K562 (cell line): ENCODE measurements at regions not wholly inside any gene's neighbourhood (a gene's known extent, or its start where the extent isn't known, plus 50 kb on each side); places are given as distances from the start of the nearest gene placed in this dataset.

ENCODE experiments used
- ATAC-seq: fragments of 200-7000 bp; cut with Tn5 transposase; 3 replicates; pipeline ENCODE4 v1.9.1; 2020; ENCODE audit warnings: moderate library complexity
- BruUV-seq: library from RNA; stranded (reverse); fragments of 400-500 nt; replicated peaks from 2 replicates; lab custom pipeline; 2021; lab: Mats Ljungman, UMichigan
- CTCF ChIA-PET: fragments of 300-600 bp; formaldehyde crosslinking; extraction: SDS; loops from one replicate; lab custom pipeline; 2021; ENCODE audit warnings: low intra/inter-chr PET ratio; lab: Yijun Ruan, JAX
- POLR2A ChIA-PET: fragments of 300-600, 350-650 bp; sonication (Branson Sonifier 250); formaldehyde crosslinking; extraction: SDS; loops from one replicate; lab custom pipeline; 2021; ENCODE audit warnings: antibody characterized with exemption, inconsistent platforms; lab: Yijun Ruan, JAX
- DNase-seq, 4 experiments: peaks; one replicate each; pipeline versions ENCODE4 v3.0.0 to v3.0.0-alpha.2; 2011 to 2018; ENCODE audit warnings: low spot score in 3 of 4, mixed read lengths in 3 of 4; ENCODE audit errors: extremely low read depth in 1 of 4
- FAIRE-seq: peaks from 2 replicates; lab custom pipeline; 2011; peaks lifted over from hg19 to GRCh38; lab: Jason Lieb, UNC
- H2AFZ ChIP-seq: 2 replicates; pipeline ENCODE4 v1.6.0; 2011; ENCODE audit warnings: low read depth, low read length, control low read depth, inconsistent platforms
- H3K27ac ChIP-seq: fragments of 200-600 bp; 3 replicates; pipeline ENCODE4 v1.8.0; 2011; ENCODE audit warnings: low read depth, mild to moderate bottlenecking, control low read depth, inconsistent platforms, low read length, moderate library complexity, mixed read lengths; ENCODE audit errors: extremely low read depth
- H3K27me3 ChIP-seq, 2 experiments: fragments of 300-600 bp in 1 of 2; 2 replicates in 1 of 2; 3 replicates in 1 of 2; pipeline versions ENCODE4 v1.6.0 to v1.8.0; 2011; ENCODE audit warnings: inconsistent platforms in 2 of 2, low read length in 2 of 2, mild to moderate bottlenecking in 1 of 2, mixed read lengths in 1 of 2, moderate library complexity in 1 of 2; ENCODE audit not compliant: control insufficient read depth in 2 of 2, insufficient read depth in 2 of 2
- H3K36me3 ChIP-seq: fragments of 300-600 bp; 3 replicates; pipeline ENCODE4 v1.8.0; 2011; ENCODE audit warnings: mild to moderate bottlenecking, low read length, inconsistent platforms; ENCODE audit not compliant: control insufficient read depth, insufficient read depth
- H3K4me1 ChIP-seq, 2 experiments: fragments of 200-600 bp in 1 of 2; replicated peaks in 1 of 2; 2 replicates in 1 of 2; 3 replicates in 1 of 2; pipeline versions ENCODE4 v1.5.1 to v1.8.0; 2011; ENCODE audit warnings: inconsistent platforms in 2 of 2, low read length in 2 of 2, mild to moderate bottlenecking in 1 of 2, mixed read lengths in 1 of 2, moderate library complexity in 1 of 2; ENCODE audit not compliant: control insufficient read depth in 2 of 2, insufficient read depth in 2 of 2
- H3K4me2 ChIP-seq: 2 replicates; pipeline ENCODE4 v1.6.1; 2011; ENCODE audit warnings: low read length, control low read depth, inconsistent platforms, mixed read lengths; ENCODE audit not compliant: insufficient read depth
- H3K4me3 ChIP-seq: fragments of 200-600 bp; sonication (generic), shearing (Covaris generic); 2 replicates; pipeline ENCODE4 v1.5.1; 2016; ENCODE audit warnings: control low read depth, inconsistent platforms
- H3K79me2 ChIP-seq: fragments of 200-600 bp; 3 replicates; pipeline ENCODE4 v1.8.0; 2011; ENCODE audit warnings: low read length, inconsistent platforms; ENCODE audit not compliant: control insufficient read depth, insufficient read depth
- H3K9ac ChIP-seq, 2 experiments: 2 replicates each; pipeline versions ENCODE4 v1.6.0 to v1.6.1; 2011; ENCODE audit warnings: low read depth in 2 of 2, low read length in 2 of 2, control low read depth in 1 of 2, inconsistent platforms in 1 of 2, mild to moderate bottlenecking in 1 of 2, mixed read lengths in 1 of 2; ENCODE audit not compliant: insufficient read depth in 1 of 2
- H3K9me1 ChIP-seq: one replicate; pipeline ENCODE4 v1.6.0; 2011; ENCODE audit warnings: inconsistent platforms, mild to moderate bottlenecking, low read length, moderate library complexity; ENCODE audit not compliant: control insufficient read depth, insufficient read depth
- H3K9me3 ChIP-seq: replicated peaks from 2 replicates; pipeline ENCODE4 v1.5.1; 2011; ENCODE audit warnings: low read depth, low read length, inconsistent platforms; ENCODE audit not compliant: control insufficient read depth, insufficient read depth
- H4K20me1 ChIP-seq: replicated peaks from 2 replicates; pipeline ENCODE4 v1.6.1; 2011; ENCODE audit warnings: low read length, inconsistent platforms, mixed read lengths; ENCODE audit not compliant: control insufficient read depth, insufficient read depth
- CBFA2T3 ChIP-seq: fragments of 450-650 bp; IDR thresholded peaks from 2 replicates; pipeline ENCODE4 v1.6.1; 2017
- COPS2 ChIP-seq: fragments of 450-650 bp; conservative IDR thresholded peaks from 2 replicates; pipeline ENCODE4 v1.6.1; 2016; ENCODE audit warnings: mild to moderate bottlenecking, moderate library complexity
- KAT2B ChIP-seq: IDR thresholded peaks from one replicate; pipeline ENCODE4 v1.6.1; 2012; ENCODE audit warnings: low read depth, mild to moderate bottlenecking, control low read depth, inconsistent platforms, low read length, moderate library complexity
- LEF1 ChIP-seq: fragments of 450-650 bp; IDR thresholded peaks from 2 replicates; pipeline ENCODE4 v1.6.1; 2016; ENCODE audit warnings: mild to moderate bottlenecking
- MAFF ChIP-seq: IDR thresholded peaks from 2 replicates; pipeline ENCODE4 v1.6.1; 2012; ENCODE audit warnings: low read length, improper control_type of control experiment
- MAFK ChIP-seq: IDR thresholded peaks from 2 replicates; pipeline ENCODE4 v1.6.1; 2011; ENCODE audit warnings: low read length, improper control_type of control experiment
- NFIX ChIP-seq: fragments of 250-450 bp; sonication (Bioruptor Pico); IDR thresholded peaks from 2 replicates; pipeline ENCODE4 v1.4.0; 2020; ENCODE audit warnings: low read depth, mild to moderate bottlenecking, moderate library complexity
- NR0B1 ChIP-seq: fragments of 450-650 bp; IDR thresholded peaks from one replicate; pipeline ENCODE4 v1.6.1; 2018; ENCODE audit warnings: mild to moderate bottlenecking, moderate library complexity; ENCODE audit not compliant: partially characterized antibody
- RBM22 ChIP-seq: fragments of 200-400 bp; formaldehyde crosslinking; IDR thresholded peaks from 2 replicates; pipeline ENCODE4 v1.6.1; 2018; ENCODE audit warnings: low read length, low read depth; ENCODE audit not compliant: poor library complexity, severe bottlenecking
- TRIM25 ChIP-seq: fragments of 450-650 bp; IDR thresholded peaks from 2 replicates; pipeline ENCODE4 v1.7.0; 2016; ENCODE audit warnings: borderline replicate concordance
- ZEB2 ChIP-seq: fragments of 450-650 bp; IDR thresholded peaks from 2 replicates; pipeline ENCODE4 v1.6.1; 2016
- ZNF778 ChIP-seq: fragments of 450-650 bp; formaldehyde crosslinking; IDR thresholded peaks from 2 replicates; pipeline ENCODE4 v1.4.0; 2020; ENCODE audit warnings: mild to moderate bottlenecking, moderate library complexity
- WGBS: fragments of 100-300 bp; shearing (Covaris generic); methylation state at CpG from one replicate; pipeline ENCODE4 v1.1.6; 2016; ENCODE audit warnings: low coverage, mixed read lengths; ENCODE audit not compliant: insufficient coverage; ENCODE audit errors: missing lambda C conversion rate; 5-methylcytosine and 5-hydroxymethylcytosine counted together
- in situ Hi-C: fragments of 300-500 bp; cut with MboI; formaldehyde crosslinking; loops from 4 replicates; pipeline ENCODE4 v1.15.0; 2018; ENCODE audit warnings: inconsistent platforms, mixed read lengths
- intact Hi-C: fragments of 100-400 bp; cut with micrococcal nuclease; formaldehyde crosslinking; loops from 2 replicates; pipeline ENCODE4 v1.14.2; 2022

- no peak for ATAC-seq
- Histone ChIP-seq H3K27ac (no peak overlapping the region), H4K20me1 (no peaks in the 10 kb centered on the region), H3K9ac (no peak overlapping the region), H3K4me2 (no peak overlapping the region), H3K27me3 (no peaks in the 10 kb centered on the region), H3K9me3 (no peaks in the 10 kb centered on the region), H3K9me1 (no peaks in the 10 kb centered on the region), H3K4me1 (no peaks in the 10 kb centered on the region), H3K36me3 (no peaks in the 10 kb centered on the region), H3K4me3 (no peak overlapping the region), H3K79me2 (no peaks in the 10 kb centered on the region), H2AFZ (no peak overlapping the region)
- no TSS peak for BruUV-seq
- intact Hi-C loops (no loop called here), in situ Hi-C loops (no loop called here)
- CTCF ChIA-PET, result no interaction called here
- no peak for FAIRE-seq
- POLR2A ChIA-PET, result no interaction called here
- 0% methylated on average over 1 of the region's 1 CpG for whole genome bisulfite sequencing
- DNase-seq, result no peak
- no peak for TF ChIP-seq COPS2
- TF ChIP-seq CBFA2T3, result no peak
- TF ChIP-seq LEF1, result no peak
- TF ChIP-seq ZNF778 (CRISPR knock-in tag), result no peak
- TF ChIP-seq NR0B1, result no peak
- no peak for TF ChIP-seq MAFF
- TF ChIP-seq RBM22, result no peak
- TF ChIP-seq KAT2B, result no peak
- no peak for TF ChIP-seq TRIM25
- no peak for TF ChIP-seq MAFK
- TF ChIP-seq ZEB2, result no peak
- no peak for TF ChIP-seq NFIX (CRISPR knock-in tag)
Observed at GRCh38 chr2:228575897-228576296, 394.4 kb upstream of the SPHKAP start.
